ENCODE measurements at regions not wholly inside any gene's neighbourhood (a gene's known extent, or its start where the extent isn't known, plus 50 kb on each side); places are given as distances from the start of the nearest gene placed in this dataset.

DNA sequence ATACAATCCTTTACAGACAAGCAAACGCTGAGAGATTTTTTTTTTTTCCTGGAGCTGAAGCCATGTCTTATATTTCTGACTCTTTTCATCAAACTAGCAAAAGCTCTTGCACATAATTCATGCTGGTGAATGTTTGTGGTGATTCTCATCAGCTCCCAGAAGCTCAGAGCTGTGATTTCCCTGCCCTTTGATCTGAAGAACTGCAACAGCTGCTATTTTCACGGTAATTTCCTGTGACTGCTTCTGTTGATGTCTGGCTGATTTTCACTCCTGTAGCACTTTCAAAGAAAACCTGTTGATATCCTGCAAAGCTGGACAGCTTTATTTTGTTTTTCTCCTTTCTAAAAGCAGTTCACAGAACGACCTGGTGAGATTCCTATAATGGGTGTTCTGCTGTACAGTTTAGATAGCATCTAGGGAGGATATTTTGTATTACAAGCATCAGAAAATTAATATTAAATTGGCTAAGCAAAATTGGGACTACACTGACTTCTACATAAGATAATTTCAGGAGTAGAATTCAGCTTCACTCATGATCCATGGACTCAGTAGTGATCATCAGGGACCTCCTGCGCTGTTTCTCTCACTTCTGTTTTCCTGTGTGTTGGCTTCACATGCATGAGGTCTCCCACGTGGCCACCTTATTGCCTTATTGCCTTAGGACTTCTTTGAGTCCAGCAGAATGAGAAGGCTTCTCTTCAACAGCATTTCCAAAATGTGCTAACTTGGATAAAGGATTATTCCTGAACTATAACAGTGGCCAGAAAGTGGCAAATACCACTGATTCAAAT is 1111.6 kb upstream of the SORCS1 start:
- TF ChIP-seq REPIN1 (tag by site-specific recombination; IDR thresholded peaks at IDR 0.05; ENCODE audit: low read depth) (no peak), ZBTB1 (tag by site-specific recombination; IDR thresholded peaks at IDR 0.05) (no peak)
- TF ChIP-seq, protein P1, sequence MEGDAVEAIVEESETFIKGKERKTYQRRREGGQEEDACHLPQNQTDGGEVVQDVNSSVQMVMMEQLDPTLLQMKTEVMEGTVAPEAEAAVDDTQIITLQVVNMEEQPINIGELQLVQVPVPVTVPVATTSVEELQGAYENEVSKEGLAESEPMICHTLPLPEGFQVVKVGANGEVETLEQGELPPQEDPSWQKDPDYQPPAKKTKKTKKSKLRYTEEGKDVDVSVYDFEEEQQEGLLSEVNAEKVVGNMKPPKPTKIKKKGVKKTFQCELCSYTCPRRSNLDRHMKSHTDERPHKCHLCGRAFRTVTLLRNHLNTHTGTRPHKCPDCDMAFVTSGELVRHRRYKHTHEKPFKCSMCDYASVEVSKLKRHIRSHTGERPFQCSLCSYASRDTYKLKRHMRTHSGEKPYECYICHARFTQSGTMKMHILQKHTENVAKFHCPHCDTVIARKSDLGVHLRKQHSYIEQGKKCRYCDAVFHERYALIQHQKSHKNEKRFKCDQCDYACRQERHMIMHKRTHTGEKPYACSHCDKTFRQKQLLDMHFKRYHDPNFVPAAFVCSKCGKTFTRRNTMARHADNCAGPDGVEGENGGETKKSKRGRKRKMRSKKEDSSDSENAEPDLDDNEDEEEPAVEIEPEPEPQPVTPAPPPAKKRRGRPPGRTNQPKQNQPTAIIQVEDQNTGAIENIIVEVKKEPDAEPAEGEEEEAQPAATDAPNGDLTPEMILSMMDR (tag by site-specific recombination; IDR thresholded peaks at IDR 0.05) = no peak
